IMR-90 (cell line): ENCODE measurements at regions not wholly inside any gene's neighbourhood (a gene's known extent, or its start where the extent isn't known, plus 50 kb on each side); places are given as distances from the start of the nearest gene placed in this dataset.

Experiments
- BHLHE40 ChIP-seq: fragments of 150-350 bp; IDR thresholded peaks from 2 replicates; pipeline ENCODE4 v1.6.1; 2016; ENCODE audit warnings: mild to moderate bottlenecking, low read depth, low read length
- CHD1 ChIP-seq: IDR thresholded peaks from 2 replicates; pipeline ENCODE4 v1.6.1; 2012; ENCODE audit warnings: low read depth, low read length, improper control_type of control experiment
- CTCF ChIP-seq: conservative IDR thresholded peaks from 2 replicates; pipeline ENCODE4 v1.5.1; 2012; ENCODE audit warnings: mild to moderate bottlenecking, low read depth, low read length, improper control_type of control experiment
- FOS ChIP-seq: fragments of 150-350 bp; IDR thresholded peaks from 2 replicates; pipeline ENCODE4 v1.6.1; 2016; ENCODE audit warnings: low read depth, low read length
- MAFK ChIP-seq: IDR thresholded peaks from 2 replicates; pipeline ENCODE4 v1.6.1; 2012; ENCODE audit warnings: low read depth, low read length, improper control_type of control experiment
- MAZ ChIP-seq: IDR thresholded peaks from 2 replicates; pipeline ENCODE4 v1.6.1; 2012; ENCODE audit warnings: low read depth, mild to moderate bottlenecking, low read length, improper control_type of control experiment, moderate library complexity, borderline replicate concordance
- MXI1 ChIP-seq: IDR thresholded peaks from 2 replicates; pipeline ENCODE4 v1.6.1; 2012; ENCODE audit warnings: low read depth, mild to moderate bottlenecking, low read length, moderate library complexity, borderline replicate concordance
- NFE2L2 ChIP-seq: fragments of 150-350 bp; IDR thresholded peaks from 2 replicates; pipeline ENCODE4 v1.6.1; 2016; ENCODE audit warnings: low read depth, mild to moderate bottlenecking, low read length
- POLR2A ChIP-seq: IDR thresholded peaks from 2 replicates; pipeline ENCODE4 v1.6.1; 2012; ENCODE audit warnings: mild to moderate bottlenecking, low read depth, low read length
- RAD21 ChIP-seq: IDR thresholded peaks from 2 replicates; pipeline ENCODE4 v1.6.1; 2012; ENCODE audit warnings: low read length, improper control_type of control experiment
- RCOR1 ChIP-seq: IDR thresholded peaks from 2 replicates; pipeline ENCODE4 v1.6.1; 2012; ENCODE audit warnings: mild to moderate bottlenecking, low read length, improper control_type of control experiment; ENCODE audit not compliant: insufficient replicate concordance
- RFX5 ChIP-seq: IDR thresholded peaks from 2 replicates; pipeline ENCODE4 v1.8.0; 2012; ENCODE audit warnings: low read depth, mild to moderate bottlenecking, low read length, moderate library complexity
- SMC3 ChIP-seq: fragments of 150-350 bp; IDR thresholded peaks from 2 replicates; pipeline ENCODE4 v1.6.1; 2016; ENCODE audit warnings: low read depth, mild to moderate bottlenecking, antibody characterized with exemption, low read length, moderate library complexity
- TF ChIP-seq, protein P1 (sequence below): fragments of 150-350 bp; IDR thresholded peaks from 2 replicates; pipeline ENCODE4 v1.6.1; 2017; ENCODE audit warnings: mild to moderate bottlenecking, antibody characterized with exemption, low read length, low read depth

GRCh38 chr7:31458203-31458602, 55.7 kb upstream of the ITPRID1 start:
- no peak for TF ChIP-seq CTCF
- no peak for TF ChIP-seq POLR2A
- no peak for TF ChIP-seq RFX5
- no peak for TF ChIP-seq RAD21
- TF ChIP-seq, protein P1, sequence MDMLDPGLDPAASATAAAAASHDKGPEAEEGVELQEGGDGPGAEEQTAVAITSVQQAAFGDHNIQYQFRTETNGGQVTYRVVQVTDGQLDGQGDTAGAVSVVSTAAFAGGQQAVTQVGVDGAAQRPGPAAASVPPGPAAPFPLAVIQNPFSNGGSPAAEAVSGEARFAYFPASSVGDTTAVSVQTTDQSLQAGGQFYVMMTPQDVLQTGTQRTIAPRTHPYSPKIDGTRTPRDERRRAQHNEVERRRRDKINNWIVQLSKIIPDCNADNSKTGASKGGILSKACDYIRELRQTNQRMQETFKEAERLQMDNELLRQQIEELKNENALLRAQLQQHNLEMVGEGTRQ: no peak
- no peak for TF ChIP-seq MXI1
- no peak for TF ChIP-seq BHLHE40
- no peak for TF ChIP-seq MAZ
- TF ChIP-seq RCOR1: no peak
- TF ChIP-seq CHD1: no peak
- TF ChIP-seq SMC3: no peak
- TF ChIP-seq MAFK: no peak
- no peak for TF ChIP-seq NFE2L2
- TF ChIP-seq FOS: no peak
